H9 (cell line): ENCODE measurements at regions not wholly inside any gene's neighbourhood (a gene's known extent, or its start where the extent isn't known, plus 50 kb on each side); places are given as distances from the start of the nearest gene placed in this dataset.

ENCODE experiments used
- DNase-seq: peaks from one replicate; pipeline ENCODE4 v3.0.0-alpha.2; 2017
- H2AFZ ChIP-seq: one replicate; pipeline ENCODE4 v1.6.1; 2013; ENCODE audit warnings: mild to moderate bottlenecking, low read length, control low read depth, moderate library complexity
- H2AK5ac ChIP-seq: 2 replicates; pipeline ENCODE4 v1.6.1; 2013; ENCODE audit warnings: low read length, control low read depth, mixed read lengths; ENCODE audit not compliant: insufficient read length
- H2BK120ac ChIP-seq: one replicate; pipeline ENCODE4 v1.6.1; 2013; ENCODE audit warnings: low read depth, mild to moderate bottlenecking, low read length, control low read depth, inconsistent platforms; ENCODE audit not compliant: poor library complexity, severe bottlenecking
- H2BK12ac ChIP-seq: 2 replicates; pipeline ENCODE4 v1.6.1; 2013; ENCODE audit warnings: low read length, control low read depth, mixed read lengths, low read depth; ENCODE audit not compliant: insufficient read length
- H2BK15ac ChIP-seq: 2 replicates; pipeline ENCODE4 v1.6.1; 2013; ENCODE audit warnings: low read depth, low read length, control low read depth
- H2BK20ac ChIP-seq: one replicate; pipeline ENCODE4 v1.6.1; 2013; ENCODE audit warnings: low read depth, mild to moderate bottlenecking, low read length, control low read depth, inconsistent platforms; ENCODE audit not compliant: poor library complexity, severe bottlenecking
- H2BK5ac ChIP-seq: 2 replicates; pipeline ENCODE4 v1.6.1; 2013; ENCODE audit warnings: low read length, control low read depth, mixed read lengths; ENCODE audit not compliant: insufficient read length
- H3K14ac ChIP-seq: 2 replicates; pipeline ENCODE4 v1.6.1; 2013; ENCODE audit warnings: low read length, control low read depth; ENCODE audit not compliant: insufficient read depth
- H3K18ac ChIP-seq: 2 replicates; pipeline ENCODE4 v1.6.1; 2013; ENCODE audit warnings: low read depth, mild to moderate bottlenecking, mixed read lengths, low read length, control low read depth; ENCODE audit not compliant: insufficient read length
- H3K23ac ChIP-seq: 2 replicates; pipeline ENCODE4 v1.6.1; 2013; ENCODE audit warnings: low read length, control low read depth, mixed read lengths, low read depth; ENCODE audit not compliant: insufficient read length
- H3K23me2 ChIP-seq: 2 replicates; pipeline ENCODE4 v1.6.1; 2013; ENCODE audit warnings: low read depth, mild to moderate bottlenecking, mixed read lengths, low read length, control low read depth; ENCODE audit not compliant: insufficient read length, poor library complexity, severe bottlenecking
- H3K27ac ChIP-seq: 2 replicates; pipeline ENCODE4 v1.5.1; 2013; ENCODE audit warnings: low read length, control low read depth, mixed read lengths, low read depth; ENCODE audit not compliant: insufficient read length
- H3K27me3 ChIP-seq: 2 replicates; pipeline ENCODE4 v1.6.1; 2013; ENCODE audit warnings: low read length, control low read depth, inconsistent platforms; ENCODE audit not compliant: insufficient read depth
- H3K4ac ChIP-seq: 2 replicates; pipeline ENCODE4 v1.6.1; 2013; ENCODE audit warnings: low read depth, mild to moderate bottlenecking, control low read depth, inconsistent platforms, low read length, moderate library complexity
- H3K4me1 ChIP-seq: 2 replicates; pipeline ENCODE4 v1.6.1; 2013; ENCODE audit warnings: low read length, control low read depth, inconsistent platforms; ENCODE audit not compliant: insufficient read depth
- H3K4me2 ChIP-seq: 2 replicates; pipeline ENCODE4 v1.6.1; 2013; ENCODE audit warnings: low read length, control low read depth, mixed read lengths; ENCODE audit not compliant: insufficient read length, insufficient read depth
- H3K56ac ChIP-seq: 2 replicates; pipeline ENCODE4 v1.6.1; 2013; ENCODE audit warnings: low read depth, mild to moderate bottlenecking, mixed read lengths, low read length, control low read depth; ENCODE audit not compliant: insufficient read length
- H3K79me1 ChIP-seq: 2 replicates; pipeline ENCODE4 v1.6.1; 2013; ENCODE audit warnings: low read depth, mild to moderate bottlenecking, moderate library complexity, low read length, control low read depth, inconsistent platforms; ENCODE audit not compliant: insufficient read depth, poor library complexity, severe bottlenecking
- H3K79me2 ChIP-seq: 2 replicates; pipeline ENCODE4 v1.6.1; 2013; ENCODE audit warnings: low read length, control low read depth, inconsistent platforms; ENCODE audit not compliant: insufficient read depth
- H3K9ac ChIP-seq: 2 replicates; pipeline ENCODE4 v1.6.1; 2013; ENCODE audit warnings: low read length, control low read depth, mixed read lengths; ENCODE audit not compliant: insufficient read length; ENCODE audit errors: extremely low read depth
- H3K9me3 ChIP-seq: one replicate; pipeline ENCODE4 v1.6.1; 2013; ENCODE audit warnings: low read depth, low read length, inconsistent platforms; ENCODE audit not compliant: control insufficient read depth
- H3T11ph ChIP-seq: one replicate; pipeline ENCODE4 v1.6.1; 2013; ENCODE audit warnings: mild to moderate bottlenecking, low read length, control low read depth, inconsistent platforms
- H4K20me1 ChIP-seq: one replicate; pipeline ENCODE4 v1.6.1; 2013; ENCODE audit not compliant: control insufficient read depth, insufficient read length, insufficient read depth
- H4K5ac ChIP-seq: 2 replicates; pipeline ENCODE4 v1.6.1; 2013; ENCODE audit warnings: low read depth, mild to moderate bottlenecking, mixed read lengths, low read length, control low read depth; ENCODE audit not compliant: insufficient read length
- H4K8ac ChIP-seq: replicated peaks from 2 replicates; pipeline ENCODE4 v1.6.1; 2013; ENCODE audit warnings: low read length, control low read depth, mixed read lengths, low read depth; ENCODE audit not compliant: insufficient read length
- H4K91ac ChIP-seq: 2 replicates; pipeline ENCODE4 v1.6.1; 2013; ENCODE audit warnings: low read depth, mild to moderate bottlenecking, moderate library complexity, mixed read lengths, low read length, control low read depth; ENCODE audit not compliant: insufficient read length
- H3K27ac Mint-ChIP-seq, 3 experiments: 2 replicates in 2 of 3; 3 replicates in 1 of 3; pipeline ENCODE4 v1.8.0; 2020 to 2021; ENCODE audit warnings: mixed read lengths in 3 of 3, mild to moderate bottlenecking in 1 of 3, moderate library complexity in 1 of 3
- H3K27me3 Mint-ChIP-seq: 2 replicates; pipeline ENCODE4 v1.8.0; 2021; ENCODE audit warnings: low read depth, mild to moderate bottlenecking, moderate library complexity, mixed read lengths
- H3K36me3 Mint-ChIP-seq, 3 experiments: 2 replicates in 2 of 3; 3 replicates in 1 of 3; pipeline ENCODE4 v1.8.0; 2020 to 2021; ENCODE audit warnings: low read depth in 3 of 3, mixed read lengths in 3 of 3; ENCODE audit not compliant: insufficient read depth in 1 of 3
- H3K4me1 Mint-ChIP-seq, 2 experiments: 2 replicates each; pipeline ENCODE4 v1.8.0; 2020; ENCODE audit warnings: mixed read lengths in 2 of 2
- H3K4me3 Mint-ChIP-seq, 2 experiments: 2 replicates in 1 of 2; 3 replicates in 1 of 2; pipeline ENCODE4 v1.8.0; 2020 to 2021; ENCODE audit warnings: mild to moderate bottlenecking in 2 of 2, mixed read lengths in 2 of 2, moderate library complexity in 1 of 2
- H3K9me3 Mint-ChIP-seq, 2 experiments: 2 replicates in 1 of 2; 3 replicates in 1 of 2; pipeline ENCODE4 v1.8.0; 2020; ENCODE audit warnings: mild to moderate bottlenecking in 2 of 2, mixed read lengths in 2 of 2, moderate library complexity in 1 of 2
- WGBS: extraction: QIAGEN DNeasy Blood & Tissue Kit; methylation state at CpG from one replicate; pipeline ENCODE4 v1.1.7; 2013; ENCODE audit warnings: missing lambda C conversion rate, low lambda C conversion rate, mixed read lengths; ENCODE audit not compliant: insufficient read length; ENCODE audit errors: extremely low coverage; 5-methylcytosine and 5-hydroxymethylcytosine counted together
- TF ChIP-seq, protein P1 (sequence below): fragments of 200-600 bp; sonication (generic); conservative IDR thresholded peaks from 3 replicates; pipeline ENCODE4 v1.8.0; 2021; ENCODE audit warnings: antibody characterized with exemption, mild to moderate bottlenecking

DNA sequence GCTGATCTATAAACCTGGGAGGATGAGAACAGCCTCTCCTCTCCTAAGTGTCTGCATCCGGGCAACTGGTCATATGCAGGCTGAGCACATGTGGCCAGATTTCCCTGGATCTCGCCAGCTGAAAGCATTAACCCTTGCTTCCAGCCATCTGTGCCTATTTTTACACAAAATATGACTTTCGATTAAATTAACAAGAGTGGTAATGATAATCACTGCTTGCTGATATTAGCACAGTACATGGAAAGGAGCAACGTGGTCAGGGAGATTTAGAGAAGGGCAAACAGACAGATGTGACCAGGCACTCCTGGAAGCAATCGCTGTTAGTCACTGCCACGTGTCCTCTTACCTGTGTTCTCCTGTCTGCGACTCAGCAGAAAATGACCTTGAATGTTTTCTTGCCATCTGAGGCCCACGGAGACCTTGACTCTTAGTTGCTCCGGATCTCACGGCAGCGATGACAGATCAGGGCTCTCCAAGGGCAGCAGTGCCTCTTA lies 59.5 kb upstream of the NPTX2 start:
- Histone ChIP-seq H3K56ac (no peak overlapping the region), H3K23me2 (no peaks in the 10 kb centered on the region), H2AFZ (no peak overlapping the region), H2BK15ac (no peak overlapping the region), H3K23ac (no peak overlapping the region), H3K4me2 (no peak overlapping the region), H4K20me1 (no peaks in the 10 kb centered on the region), H3K27me3 (no peaks in the 10 kb centered on the region), H2BK120ac (no peak overlapping the region), H2BK20ac (no peak overlapping the region), H3K79me1 (no peaks in the 10 kb centered on the region), H4K91ac (no peak overlapping the region), H4K5ac (no peak overlapping the region), H2BK5ac (no peak overlapping the region), H3K14ac (0 out of 2 replicates have a peak overlapping the region, but pooled peaks have one; percentile 22), H3T11ph (no peak overlapping the region), H4K8ac (no peak overlapping the region), H3K79me2 (no peaks in the 10 kb centered on the region), H3K4me1 (no peaks in the 10 kb centered on the region), H2BK12ac (no peak overlapping the region), H3K9me3 (no peaks in the 10 kb centered on the region), H3K9ac (no peak overlapping the region), H2AK5ac (no peak overlapping the region), H3K4ac (no peak overlapping the region), H3K27ac (no peak overlapping the region), H3K18ac (no peak overlapping the region)
- Mint-ChIP-seq H3K27me3 (peaks cover 9% of the 10 kb centered on the region), H3K4me3 (no peak overlapping the region), H3K27ac (no peak overlapping the region), H3K4me1 (peaks cover 0 to 6% of the 10 kb centered on the region in 2 experiments; a peak in 2 of 4 replicates), H3K9me3 (peaks cover 21 to 26% of the 10 kb centered on the region in 2 experiments), H3K36me3 (peaks cover 2 to 11% (median 6%) of the 10 kb centered on the region in 3 experiments; a peak in 5 of 7 replicates)
- DNase-seq, result no peak
- TF ChIP-seq, protein P1, sequence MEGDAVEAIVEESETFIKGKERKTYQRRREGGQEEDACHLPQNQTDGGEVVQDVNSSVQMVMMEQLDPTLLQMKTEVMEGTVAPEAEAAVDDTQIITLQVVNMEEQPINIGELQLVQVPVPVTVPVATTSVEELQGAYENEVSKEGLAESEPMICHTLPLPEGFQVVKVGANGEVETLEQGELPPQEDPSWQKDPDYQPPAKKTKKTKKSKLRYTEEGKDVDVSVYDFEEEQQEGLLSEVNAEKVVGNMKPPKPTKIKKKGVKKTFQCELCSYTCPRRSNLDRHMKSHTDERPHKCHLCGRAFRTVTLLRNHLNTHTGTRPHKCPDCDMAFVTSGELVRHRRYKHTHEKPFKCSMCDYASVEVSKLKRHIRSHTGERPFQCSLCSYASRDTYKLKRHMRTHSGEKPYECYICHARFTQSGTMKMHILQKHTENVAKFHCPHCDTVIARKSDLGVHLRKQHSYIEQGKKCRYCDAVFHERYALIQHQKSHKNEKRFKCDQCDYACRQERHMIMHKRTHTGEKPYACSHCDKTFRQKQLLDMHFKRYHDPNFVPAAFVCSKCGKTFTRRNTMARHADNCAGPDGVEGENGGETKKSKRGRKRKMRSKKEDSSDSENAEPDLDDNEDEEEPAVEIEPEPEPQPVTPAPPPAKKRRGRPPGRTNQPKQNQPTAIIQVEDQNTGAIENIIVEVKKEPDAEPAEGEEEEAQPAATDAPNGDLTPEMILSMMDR, result no peak
- WGBS, result no CpG with 5 or more reads among the region's 11 CpGs
